SK-N-SH (cell line): ENCODE measurements at regions not wholly inside any gene's neighbourhood (a gene's known extent, or its start where the extent isn't known, plus 50 kb on each side); places are given as distances from the start of the nearest gene placed in this dataset.

ENCODE experiments used
- CTCF ChIA-PET: fragments of 300-600, 350-600 bp; formaldehyde crosslinking; extraction: SDS; loops from one replicate; lab custom pipeline; 2021; lab: Yijun Ruan, JAX
- POLR2A ChIA-PET: fragments of 350-600 bp; sonication (Branson Sonifier 250); formaldehyde crosslinking; extraction: SDS; loops from one replicate; lab custom pipeline; 2020; ENCODE audit warnings: antibody characterized with exemption, inconsistent platforms; lab: Yijun Ruan, JAX
- DNase-seq: peaks from one replicate; pipeline ENCODE4 v3.0.0; 2012
- H2AFZ ChIP-seq: fragments of 200-600 bp; sonication (generic); 2 replicates; pipeline ENCODE4 v1.8.1; 2016; ENCODE audit warnings: antibody characterized with exemption, mild to moderate bottlenecking, low read depth
- H3F3A ChIP-seq: fragments of 200-600 bp; sonication (generic); replicated peaks from 2 replicates; pipeline ENCODE3; 2016; ENCODE audit warnings: antibody characterized with exemption, mild to moderate bottlenecking; ENCODE audit not compliant: insufficient read depth
- H3K27ac ChIP-seq, 2 experiments: fragments of 200-500 bp in 1 of 2; fragments of 200-600 bp in 1 of 2; sonication (Bioruptor generic) in 1 of 2; sonication (generic), shearing (Covaris generic) in 1 of 2; 2 replicates each; pipeline versions ENCODE4 v1.5.1 to v1.6.1; 2014 to 2016; ENCODE audit warnings: low read depth in 2 of 2, inconsistent platforms in 1 of 2, low read length in 1 of 2, mild to moderate bottlenecking in 1 of 2, mixed read lengths in 1 of 2
- H3K27me3 ChIP-seq: fragments of 200-600 bp; sonication (generic), shearing (Covaris generic); 2 replicates; pipeline ENCODE4 v1.6.1; 2016; ENCODE audit warnings: mixed run types; ENCODE audit not compliant: insufficient read depth
- H3K36me3 ChIP-seq, 2 experiments: fragments of 200-500 bp in 1 of 2; fragments of 200-600 bp in 1 of 2; sonication (Bioruptor generic) in 1 of 2; sonication (generic) in 1 of 2; replicated peaks in 1 of 2; 2 replicates each; pipeline versions ENCODE3 to v1.5.1; 2014 to 2016; ENCODE audit warnings: low read length in 1 of 2, mild to moderate bottlenecking in 1 of 2; ENCODE audit not compliant: insufficient read depth in 2 of 2, control insufficient read depth in 1 of 2
- H3K4me1 ChIP-seq, 2 experiments: fragments of 200-500 bp in 1 of 2; fragments of 200-600 bp in 1 of 2; sonication (Bioruptor generic) in 1 of 2; sonication (generic), shearing (Covaris generic) in 1 of 2; 2 replicates each; pipeline versions ENCODE4 v1.5.1 to v1.6.1; 2014 to 2016; ENCODE audit warnings: low read depth in 1 of 2, low read length in 1 of 2, mixed run types in 1 of 2; ENCODE audit not compliant: insufficient read depth in 2 of 2, control insufficient read depth in 1 of 2
- H3K4me2 ChIP-seq: fragments of 200-600 bp; sonication (generic), shearing (Covaris generic); 2 replicates; pipeline ENCODE4 v1.6.1; 2017; ENCODE audit warnings: mixed run types
- H3K4me3 ChIP-seq, 2 experiments: fragments of 200-500 bp in 1 of 2; fragments of 200-600 bp in 1 of 2; sonication (Bioruptor generic) in 1 of 2; sonication (generic), shearing (Covaris generic) in 1 of 2; 2 replicates each; pipeline versions ENCODE4 v1.5.1 to v1.8.1; 2014 to 2016; ENCODE audit warnings: low read depth in 2 of 2, inconsistent platforms in 1 of 2, low read length in 1 of 2, mild to moderate bottlenecking in 1 of 2, mixed read lengths in 1 of 2, moderate library complexity in 1 of 2
- H3K79me2 ChIP-seq: fragments of 200-600 bp; sonication (generic); 2 replicates; pipeline ENCODE4 v1.8.1; 2017; ENCODE audit warnings: mild to moderate bottlenecking; ENCODE audit not compliant: insufficient read depth
- H3K9ac ChIP-seq: fragments of 200-600 bp; sonication (generic); 2 replicates; pipeline ENCODE4 v1.6.1; 2017; ENCODE audit warnings: mixed run types
- H3K9me2 ChIP-seq: fragments of 200-600 bp; sonication (generic); 2 replicates; pipeline ENCODE4 v1.6.1; 2017; ENCODE audit warnings: mixed run types
- H3K9me3 ChIP-seq: fragments of 200-600 bp; sonication (generic); 2 replicates; pipeline ENCODE4 v1.6.1; 2017; ENCODE audit warnings: mixed run types, mild to moderate bottlenecking, moderate library complexity
- H4K20me1 ChIP-seq: fragments of 200-600 bp; sonication (generic); 2 replicates; pipeline ENCODE4 v1.6.1; 2017; ENCODE audit warnings: mild to moderate bottlenecking, mixed run types; ENCODE audit not compliant: insufficient read depth
- CHD2 ChIP-seq: fragments of 150-350 bp; IDR thresholded peaks from 2 replicates; pipeline ENCODE4 v1.6.1; 2018; ENCODE audit warnings: low read length; ENCODE audit not compliant: partially characterized antibody
- EP300 ChIP-seq, 2 experiments: IDR thresholded peaks; 2 replicates each; pipeline versions ENCODE4 v1.4.0 to v1.6.1; 2012; ENCODE audit warnings: borderline replicate concordance in 1 of 2, low read depth in 1 of 2, low read length in 1 of 2
- FOSL2 ChIP-seq: IDR thresholded peaks from 2 replicates; pipeline ENCODE4 v1.4.0; 2012; ENCODE audit warnings: low read depth, mild to moderate bottlenecking, moderate library complexity, borderline replicate concordance
- FOXJ3 ChIP-seq: sonication (generic); formaldehyde crosslinking; IDR thresholded peaks from 2 replicates; pipeline ENCODE4 v1.5.1; 2020; ENCODE audit warnings: mild to moderate bottlenecking, missing genetic modification reagents
- GABPA ChIP-seq: IDR thresholded peaks from 2 replicates; pipeline ENCODE4 v1.4.0; 2012; ENCODE audit warnings: low read depth, mild to moderate bottlenecking
- MXI1 ChIP-seq: IDR thresholded peaks from 2 replicates; pipeline ENCODE4 v1.6.1; 2012; ENCODE audit warnings: mild to moderate bottlenecking, low read depth, low read length, improper control_type of control experiment
- PBX3 ChIP-seq: IDR thresholded peaks from 2 replicates; pipeline ENCODE4; 2012
- RAD21 ChIP-seq: IDR thresholded peaks from 2 replicates; pipeline ENCODE4 v1.6.1; 2012; ENCODE audit warnings: mild to moderate bottlenecking, low read length
- RFX5 ChIP-seq: IDR thresholded peaks from 2 replicates; pipeline ENCODE4 v1.6.1; 2012; ENCODE audit warnings: mild to moderate bottlenecking, improper control_type of control experiment, low read length
- SIN3A ChIP-seq: IDR thresholded peaks from 2 replicates; pipeline ENCODE4 v1.6.1; 2012; ENCODE audit warnings: low read depth, mild to moderate bottlenecking, low read length, moderate library complexity, borderline replicate concordance
- TCF12 ChIP-seq: IDR thresholded peaks from 2 replicates; pipeline ENCODE4 v1.4.0; 2012
- YY1 ChIP-seq: IDR thresholded peaks from 2 replicates; pipeline ENCODE4 v1.4.0; 2012; ENCODE audit warnings: low read depth, mild to moderate bottlenecking
- WGBS: methylation state at CpG from one replicate; pipeline ENCODE4 v1.1.6; 2017; ENCODE audit warnings: low lambda C conversion rate; 5-methylcytosine and 5-hydroxymethylcytosine counted together
- TF ChIP-seq, protein P1 (sequence below): fragments of 150-350 bp; IDR thresholded peaks from 2 replicates; pipeline ENCODE4 v1.6.1; 2016; ENCODE audit warnings: mild to moderate bottlenecking, low read depth, low read length
- TF ChIP-seq, protein P2 (sequence below): IDR thresholded peaks from 2 replicates; pipeline ENCODE4 v1.4.0; 2012; ENCODE audit warnings: low read depth, borderline replicate concordance

DNA sequence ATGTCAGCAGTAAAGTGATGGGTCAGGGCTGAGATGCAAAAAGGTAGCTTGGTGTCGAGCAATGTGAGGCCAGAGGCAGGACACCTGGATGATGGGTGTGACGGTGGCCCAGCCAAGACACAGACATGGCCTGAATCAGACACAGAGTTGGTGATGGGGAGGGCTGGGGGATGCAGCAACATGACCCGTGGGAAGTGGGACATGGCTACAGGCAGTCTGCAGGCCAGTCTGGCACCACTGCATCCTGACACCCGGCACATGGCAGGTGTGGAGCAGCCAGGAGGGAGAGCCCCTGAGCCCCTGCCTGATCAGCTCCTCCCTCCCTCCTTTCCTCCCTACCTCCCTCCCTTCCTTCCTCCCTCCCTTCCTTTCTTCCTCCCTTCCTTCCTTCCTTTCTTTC, 114.8 kb upstream of the WDR11 start (continued):
- TF ChIP-seq, protein P1, sequence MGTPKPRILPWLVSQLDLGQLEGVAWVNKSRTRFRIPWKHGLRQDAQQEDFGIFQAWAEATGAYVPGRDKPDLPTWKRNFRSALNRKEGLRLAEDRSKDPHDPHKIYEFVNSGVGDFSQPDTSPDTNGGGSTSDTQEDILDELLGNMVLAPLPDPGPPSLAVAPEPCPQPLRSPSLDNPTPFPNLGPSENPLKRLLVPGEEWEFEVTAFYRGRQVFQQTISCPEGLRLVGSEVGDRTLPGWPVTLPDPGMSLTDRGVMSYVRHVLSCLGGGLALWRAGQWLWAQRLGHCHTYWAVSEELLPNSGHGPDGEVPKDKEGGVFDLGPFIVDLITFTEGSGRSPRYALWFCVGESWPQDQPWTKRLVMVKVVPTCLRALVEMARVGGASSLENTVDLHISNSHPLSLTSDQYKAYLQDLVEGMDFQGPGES = no peak
- TF ChIP-seq FOSL2 (no peak), SIN3A (no peak)

GRCh38 chr10:120738658-120739057, 112.5 kb upstream of the WDR11 start:
- Histone ChIP-seq H3K4me2 (no peak overlapping the region), H3K4me1 (no peaks in the 10 kb centered on the region), H3K4me3 (no peak overlapping the region), H3K27ac (no peak overlapping the region), H3K9ac (no peak overlapping the region), H3K79me2 (no peaks in the 10 kb centered on the region), H3K36me3 (no peaks in the 10 kb centered on the region), H3K9me2 (no peaks in the 10 kb centered on the region), H3F3A (peaks cover 12% of the 10 kb centered on the region), H2AFZ (no peak overlapping the region), H3K27me3 (no peaks in the 10 kb centered on the region), H3K9me3 (no peaks in the 10 kb centered on the region), H4K20me1 (no peaks in the 10 kb centered on the region)
- TF ChIP-seq FOSL2 = no peak
- no peak for TF ChIP-seq RAD21
- TF ChIP-seq, protein P1 = no peak
- TF ChIP-seq GABPA = no peak
- TF ChIP-seq MXI1 = no peak
- no peak for TF ChIP-seq EP300 (IDR thresholded peaks at IDR 0.05; ENCODE audit: borderline replicate concordance in 1 of 2, low read depth in 1 of 2, low read length in 1 of 2)
- no peak for TF ChIP-seq YY1
- TF ChIP-seq CHD2 = no peak
- TF ChIP-seq, protein P2, sequence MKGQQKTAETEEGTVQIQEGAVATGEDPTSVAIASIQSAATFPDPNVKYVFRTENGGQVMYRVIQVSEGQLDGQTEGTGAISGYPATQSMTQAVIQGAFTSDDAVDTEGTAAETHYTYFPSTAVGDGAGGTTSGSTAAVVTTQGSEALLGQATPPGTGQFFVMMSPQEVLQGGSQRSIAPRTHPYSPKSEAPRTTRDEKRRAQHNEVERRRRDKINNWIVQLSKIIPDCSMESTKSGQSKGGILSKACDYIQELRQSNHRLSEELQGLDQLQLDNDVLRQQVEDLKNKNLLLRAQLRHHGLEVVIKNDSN = no peak
- no peak for TF ChIP-seq PBX3
- TF ChIP-seq RFX5 = no peak
- TF ChIP-seq SIN3A = no peak
- TF ChIP-seq TCF12 = no peak
- no peak for TF ChIP-seq FOXJ3 (CRISPR knock-in tag)
- no peak for DNase-seq
- ChIA-PET POLR2A (no interaction called here), CTCF (interaction anchor here (0.6 to 2.0 kb wide), 5 partner anchors 9 to 1236 kb away, joined by 3 to 12 read pairs (median 3); partner anchors contain the start of gene NSMCE4A)
- 40% methylated on average over 3 of the region's 3 CpGs for WGBS
